ENCODE measurements at regions not wholly inside any gene's neighbourhood (a gene's known extent, or its start where the extent isn't known, plus 50 kb on each side); places are given as distances from the start of the nearest gene placed in this dataset.

DNA sequence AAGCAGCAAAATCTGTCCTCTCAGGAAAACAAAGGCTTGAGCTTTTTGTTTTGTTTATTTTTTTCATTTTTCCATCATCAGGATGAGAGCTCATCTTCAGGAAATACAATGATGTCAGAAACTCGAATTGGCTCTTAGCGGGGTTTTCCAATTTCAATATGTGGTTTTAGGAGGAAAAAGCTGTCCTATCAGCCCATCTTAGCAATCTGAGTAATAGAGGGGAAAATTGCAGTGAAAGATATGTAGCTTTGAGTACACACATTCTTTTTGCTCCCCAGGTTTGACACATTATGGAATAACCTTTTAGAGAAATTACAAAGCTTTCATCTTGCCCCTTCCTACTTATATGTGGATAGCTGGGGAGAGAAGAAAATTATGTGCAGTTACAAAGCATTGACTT, 113.6 kb upstream of the MYO3A start:
- TF ChIP-seq SNAI2 (CRISPR knock-in tag; IDR thresholded peaks at IDR 0.05) (no peak), ARNTL (CRISPR knock-in tag; IDR thresholded peaks at IDR 0.05; ENCODE audit: borderline replicate concordance, low read depth) (no peak)
- TF ChIP-seq, protein P1, sequence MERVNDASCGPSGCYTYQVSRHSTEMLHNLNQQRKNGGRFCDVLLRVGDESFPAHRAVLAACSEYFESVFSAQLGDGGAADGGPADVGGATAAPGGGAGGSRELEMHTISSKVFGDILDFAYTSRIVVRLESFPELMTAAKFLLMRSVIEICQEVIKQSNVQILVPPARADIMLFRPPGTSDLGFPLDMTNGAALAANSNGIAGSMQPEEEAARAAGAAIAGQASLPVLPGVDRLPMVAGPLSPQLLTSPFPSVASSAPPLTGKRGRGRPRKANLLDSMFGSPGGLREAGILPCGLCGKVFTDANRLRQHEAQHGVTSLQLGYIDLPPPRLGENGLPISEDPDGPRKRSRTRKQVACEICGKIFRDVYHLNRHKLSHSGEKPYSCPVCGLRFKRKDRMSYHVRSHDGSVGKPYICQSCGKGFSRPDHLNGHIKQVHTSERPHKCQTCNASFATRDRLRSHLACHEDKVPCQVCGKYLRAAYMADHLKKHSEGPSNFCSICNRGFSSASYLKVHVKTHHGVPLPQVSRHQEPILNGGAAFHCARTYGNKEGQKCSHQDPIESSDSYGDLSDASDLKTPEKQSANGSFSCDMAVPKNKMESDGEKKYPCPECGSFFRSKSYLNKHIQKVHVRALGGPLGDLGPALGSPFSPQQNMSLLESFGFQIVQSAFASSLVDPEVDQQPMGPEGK (CRISPR knock-in tag; IDR thresholded peaks at IDR 0.05; ENCODE audit: borderline replicate concordance), result no peak

Data from SK-N-SH treated with all-trans-retinoic acid at 6 μM for 48 hours (cell line).